Stimulated activated CD4-positive, alpha-beta T cell treated with anti-CD3 and anti-CD28 coated beads, TNF-alpha, amount 100 ng/mL, for 1 hour (primary cell): ENCODE measurements at regions not wholly inside any gene's neighbourhood (a gene's known extent, or its start where the extent isn't known, plus 50 kb on each side); places are given as distances from the start of the nearest gene placed in this dataset.

Experiments used
- DNase-seq, 3 donors: peaks; one replicate each; pipeline ENCODE4 v3.0.0-alpha.2; 2020; ENCODE audit warnings: low read depth in 3 of 3, low spot score in 1 of 3

GRCh38 chr2:42906557-42907411, 114.4 kb upstream of the HAAO start:
- DNase-seq: no peak

- DNase-seq: no peak
Measured at GRCh38 chr2:42906111-42906556, 113.8 kb upstream of the HAAO start.

GRCh38 chr2:42905341-42906110, 113.1 kb upstream of the HAAO start:
- DNase-seq: no peak

GRCh38 chr2:42904576-42904876, 112.1 kb upstream of the HAAO start:
- no peak for DNase-seq

- no peak for DNase-seq
Measured at GRCh38 chr2:42903821-42904575, 111.6 kb upstream of the HAAO start.

- no peak for DNase-seq
Measured at GRCh38 chr2:42902939-42903709, 110.7 kb upstream of the HAAO start.

- no peak for DNase-seq
Measured at GRCh38 chr2:42901076-42901640, 108.8 kb upstream of the HAAO start.

- DNase-seq: no peak
Measured at GRCh38 chr2:42900289-42900891, 108.0 kb upstream of the HAAO start.

GRCh38 chr2:42897358-42897757, 105.0 kb upstream of the HAAO start:
- no peak for DNase-seq

- DNase-seq: no peak
Measured at GRCh38 chr2:42895791-42896135, 103.4 kb upstream of the HAAO start.

GRCh38 chr2:42895134-42895790, 102.9 kb upstream of the HAAO start:
- no peak for DNase-seq

- no peak for DNase-seq
Measured at GRCh38 chr2:42893047-42893758, 100.8 kb upstream of the HAAO start.

- DNase-seq: no peak
Measured at GRCh38 chr2:42890791-42891355, 98.5 kb upstream of the HAAO start.

GRCh38 chr2:42888321-42889245, 96.2 kb upstream of the HAAO start:
- DNase-seq: no peak

GRCh38 chr2:42886921-42887320, 94.5 kb upstream of the HAAO start:
- no peak for DNase-seq

GRCh38 chr2:42882756-42883155, 90.4 kb upstream of the HAAO start:
- no peak for DNase-seq

GRCh38 chr2:42881732-42882131, 89.3 kb upstream of the HAAO start:
- DNase-seq: no peak
